Adrenal gland (tissue), 5 donors: ENCODE measurements at regions not wholly inside any gene's neighbourhood (a gene's known extent, or its start where the extent isn't known, plus 50 kb on each side); places are given as distances from the start of the nearest gene placed in this dataset.

Source experiments
- CTCF ChIP-seq, 6 experiments: fragments of 450-650 bp in 4 of 6; fragments of 200-600 bp in 2 of 6; sonication (generic) in 1 of 6; IDR thresholded peaks; 1 replicate in 5 of 6; 2 replicates in 1 of 6; pipeline versions ENCODE4 v1.5.1 to v1.8.0; 2016 to 2021; ENCODE audit warnings: antibody characterized with exemption in 6 of 6, mild to moderate bottlenecking in 2 of 6, moderate library complexity in 1 of 6
- POLR2A ChIP-seq, 2 donors: fragments of 450-650 bp; IDR thresholded peaks; one replicate each; pipeline ENCODE4 v1.6.1; 2017; ENCODE audit warnings: antibody characterized with exemption in 2 of 2, mild to moderate bottlenecking in 2 of 2, moderate library complexity in 1 of 2
- donor health status: DM: no; HTN: no; CAD: no.

- TF ChIP-seq CTCF (IDR thresholded peaks at IDR 0.05) (no peak), POLR2A (IDR thresholded peaks at IDR 0.05) (no peak)
Measured at GRCh38 chrX:131828482-131828881, 194.6 kb upstream of the STK26 start.
